ENCODE measurements at regions not wholly inside any gene's neighbourhood (a gene's known extent, or its start where the extent isn't known, plus 50 kb on each side); places are given as distances from the start of the nearest gene placed in this dataset.

DNA sequence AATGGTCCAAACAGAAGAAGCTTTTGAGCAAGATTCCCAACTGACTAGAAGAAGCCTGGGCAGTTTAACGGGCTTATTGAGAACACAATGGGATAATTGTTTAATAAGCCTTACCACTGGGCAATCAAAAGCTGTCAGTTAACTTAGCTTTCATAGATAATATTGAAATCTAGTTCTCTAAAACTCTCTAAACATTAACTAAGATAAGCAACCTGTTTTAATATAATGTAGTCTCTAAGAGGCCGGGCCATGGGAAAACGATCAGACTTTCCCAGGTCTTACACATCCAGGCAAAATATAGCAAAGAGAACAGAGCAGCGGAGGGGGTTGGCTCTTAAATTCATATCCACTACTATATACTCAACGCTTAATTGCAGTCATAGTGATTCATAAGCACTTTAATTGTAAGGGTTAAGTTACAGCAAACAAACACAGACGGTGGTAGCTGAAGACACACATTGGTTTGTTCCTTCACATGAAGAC, 128.0 kb upstream of the FAM83B start:
- peak overlapping the region; percentile 28 for H3K27ac ChIP-seq (ENCODE audit: low read length)
- no peaks in the 10 kb centered on the region for H3K4me1 ChIP-seq (ENCODE audit: control insufficient read depth in 1 of 2, insufficient read depth in 2 of 2, low read length in 2 of 2)
- H3K27me3 ChIP-seq (ENCODE audit: low read depth, low read length), result no peaks in the 10 kb centered on the region
- H3K9me3 ChIP-seq (ENCODE audit: control insufficient read depth in 1 of 2, low read length in 2 of 2), result no peaks in the 10 kb centered on the region
- peak overlapping the region in 1 of 2 donors; percentile 28 for H3K4me3 ChIP-seq (ENCODE audit: low read depth in 1 of 2, low read length in 2 of 2)
- no peaks in the 10 kb centered on the region for H3K36me3 ChIP-seq (ENCODE audit: control insufficient read depth in 1 of 2, insufficient read depth in 2 of 2, low read length in 2 of 2)

DNA sequence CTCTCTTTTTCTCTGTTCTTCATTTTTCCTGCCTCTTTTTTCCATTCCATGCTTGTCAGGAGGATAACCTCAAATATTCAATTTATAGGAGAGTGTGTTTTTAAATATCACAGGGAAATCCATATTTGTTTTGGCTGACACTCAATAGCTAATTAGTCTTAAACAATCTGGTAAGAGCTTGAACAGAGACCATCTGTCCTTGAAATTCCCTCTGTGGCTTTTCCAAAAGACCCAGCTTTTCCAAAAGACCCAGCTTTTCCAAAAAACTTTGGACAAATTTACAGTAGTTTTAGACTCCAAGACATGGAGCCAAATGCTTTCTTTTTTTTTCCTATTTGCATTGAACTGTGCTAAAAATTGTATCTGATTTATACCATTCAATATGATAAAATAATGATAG, 127.4 kb upstream of the FAM83B start:
- no peaks in the 10 kb centered on the region for H3K4me1 ChIP-seq (ENCODE audit: control insufficient read depth in 1 of 2, insufficient read depth in 2 of 2, low read length in 2 of 2)
- H3K27ac ChIP-seq (ENCODE audit: low read length), result peak overlapping the region; percentile 28
- no peaks in the 10 kb centered on the region for H3K36me3 ChIP-seq (ENCODE audit: control insufficient read depth in 1 of 2, insufficient read depth in 2 of 2, low read length in 2 of 2)
- no peak overlapping the region for H3K4me3 ChIP-seq (ENCODE audit: low read depth in 1 of 2, low read length in 2 of 2)
- no peaks in the 10 kb centered on the region for H3K27me3 ChIP-seq (ENCODE audit: low read depth, low read length)
- H3K9me3 ChIP-seq (ENCODE audit: control insufficient read depth in 1 of 2, low read length in 2 of 2), result no peaks in the 10 kb centered on the region

DNA sequence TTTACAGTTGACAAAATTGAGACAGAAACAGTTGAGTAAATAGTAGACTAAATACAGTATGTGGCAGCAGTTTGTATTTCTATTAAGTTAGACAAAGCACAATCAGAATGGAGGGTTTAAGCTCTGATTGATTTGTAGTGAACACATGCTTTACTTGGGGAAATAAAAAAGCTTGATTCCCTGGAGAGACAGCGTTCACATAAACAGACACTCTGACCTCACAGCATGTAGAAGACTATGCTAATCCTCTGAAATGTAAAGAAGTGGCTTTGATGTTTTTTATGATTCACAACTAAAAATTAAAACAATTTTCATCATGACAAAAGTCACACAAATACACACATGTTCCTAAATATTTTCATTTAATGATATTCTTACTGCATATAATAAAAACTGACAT, 126.9 kb upstream of the FAM83B start:
- Histone ChIP-seq H3K4me3 (ENCODE audit: low read depth in 1 of 2, low read length in 2 of 2) (no peak overlapping the region), H3K27ac (ENCODE audit: low read length) (no peak overlapping the region), H3K4me1 (ENCODE audit: control insufficient read depth in 1 of 2, insufficient read depth in 2 of 2, low read length in 2 of 2) (no peaks in the 10 kb centered on the region), H3K9me3 (ENCODE audit: control insufficient read depth in 1 of 2, low read length in 2 of 2) (no peaks in the 10 kb centered on the region), H3K27me3 (ENCODE audit: low read depth, low read length) (no peaks in the 10 kb centered on the region), H3K36me3 (ENCODE audit: control insufficient read depth in 1 of 2, insufficient read depth in 2 of 2, low read length in 2 of 2) (no peaks in the 10 kb centered on the region)

DNA sequence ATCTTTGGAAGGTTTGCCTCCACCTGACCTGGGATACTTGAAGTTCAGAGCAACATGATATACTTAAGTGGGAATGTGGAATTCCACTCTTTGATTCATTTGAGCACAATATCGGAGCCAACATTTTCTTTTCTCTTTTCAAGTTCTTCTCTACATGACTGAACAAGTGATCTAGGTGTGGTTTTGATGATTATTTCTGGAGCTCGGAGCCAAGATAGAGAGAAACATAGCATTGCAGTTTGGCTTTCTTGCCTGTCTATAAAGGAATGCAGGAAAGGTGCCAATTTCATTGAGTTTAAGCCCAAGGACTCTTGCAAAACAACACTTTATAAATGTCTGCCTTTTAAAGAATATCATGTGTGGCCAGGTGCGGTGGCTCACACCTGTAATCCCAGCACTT, 124.2 kb upstream of the FAM83B start:
- H3K4me3 ChIP-seq (ENCODE audit: low read depth in 1 of 2, low read length in 2 of 2), result no peak overlapping the region

DNA sequence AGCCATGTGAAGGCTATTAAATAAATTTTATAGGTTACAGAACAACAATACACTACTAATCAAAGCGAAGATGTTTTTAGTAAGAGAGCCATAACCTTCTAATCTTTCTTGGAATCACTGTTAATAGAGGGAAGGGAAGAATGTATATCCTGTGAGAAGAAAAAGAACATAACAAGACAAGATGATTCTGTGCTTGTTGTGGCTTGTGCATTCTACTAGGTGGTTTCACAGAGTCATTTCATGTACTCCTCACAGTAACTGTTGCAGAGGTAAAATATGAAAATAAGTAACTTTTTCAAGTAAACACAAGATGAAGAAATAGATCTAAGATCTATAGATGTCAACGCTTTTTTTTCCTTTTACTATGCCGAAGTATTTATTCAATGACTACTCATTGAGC, 116.9 kb upstream of the FAM83B start:
- H3K27me3 ChIP-seq (ENCODE audit: low read depth, low read length), result no peaks in the 10 kb centered on the region
- H3K4me1 ChIP-seq (ENCODE audit: control insufficient read depth in 1 of 2, insufficient read depth in 2 of 2, low read length in 2 of 2), result no peaks in the 10 kb centered on the region
- no peaks in the 10 kb centered on the region for H3K9me3 ChIP-seq (ENCODE audit: control insufficient read depth in 1 of 2, low read length in 2 of 2)
- no peaks in the 10 kb centered on the region for H3K36me3 ChIP-seq (ENCODE audit: control insufficient read depth in 1 of 2, insufficient read depth in 2 of 2, low read length in 2 of 2)
- H3K4me3 ChIP-seq (ENCODE audit: low read depth in 1 of 2, low read length in 2 of 2), result no peak overlapping the region
- H3K27ac ChIP-seq (ENCODE audit: low read length), result no peak overlapping the region

More for the DNA sequence above, 124.2 kb upstream of the FAM83B start:
- Histone ChIP-seq H3K36me3 (ENCODE audit: control insufficient read depth in 1 of 2, insufficient read depth in 2 of 2, low read length in 2 of 2) (no peaks in the 10 kb centered on the region), H3K27me3 (ENCODE audit: low read depth, low read length) (no peaks in the 10 kb centered on the region), H3K4me1 (ENCODE audit: control insufficient read depth in 1 of 2, insufficient read depth in 2 of 2, low read length in 2 of 2) (no peaks in the 10 kb centered on the region), H3K27ac (ENCODE audit: low read length) (no peak overlapping the region), H3K9me3 (ENCODE audit: control insufficient read depth in 1 of 2, low read length in 2 of 2) (no peaks in the 10 kb centered on the region)

DNA sequence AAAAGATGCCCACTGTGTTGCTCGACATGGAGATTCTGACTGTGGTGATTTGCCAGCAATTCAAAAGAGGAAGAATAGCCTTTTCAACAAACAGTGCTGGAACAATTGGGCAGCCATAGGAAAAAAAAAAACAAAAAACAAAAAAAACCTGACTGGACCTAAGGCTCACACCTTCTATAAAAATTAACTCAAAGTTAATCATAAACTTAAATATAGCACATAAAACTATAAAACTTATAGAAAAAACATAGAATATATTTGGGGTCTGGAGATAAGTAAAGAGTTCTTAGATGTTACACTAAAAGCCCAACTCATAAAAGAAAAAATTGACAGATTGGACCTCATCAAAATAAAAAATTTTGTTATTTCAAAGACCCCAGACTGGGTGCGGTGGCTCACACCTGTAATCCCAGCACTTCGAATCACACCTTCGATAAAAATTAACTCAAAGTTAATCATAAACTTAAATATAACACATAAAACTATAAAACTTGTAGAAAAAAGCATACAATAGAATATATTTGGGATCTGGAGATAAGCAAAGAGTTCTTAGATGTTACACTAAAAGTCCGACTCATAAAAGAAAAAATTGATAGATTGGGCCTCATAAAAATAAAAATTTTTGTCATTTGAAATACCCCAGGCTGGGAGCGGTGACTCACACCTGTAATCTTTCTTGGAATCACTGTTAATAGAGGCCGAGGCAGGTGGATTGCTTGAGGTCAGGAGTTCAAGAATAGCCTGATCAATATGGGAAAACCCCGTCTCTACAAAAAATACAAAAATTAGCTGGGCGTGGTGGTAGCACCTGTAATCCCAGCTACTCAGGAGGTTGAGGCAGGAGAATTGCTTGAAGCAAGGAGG, 115.6 kb upstream of the FAM83B start:
- H3K27ac ChIP-seq (ENCODE audit: low read length), result no peak overlapping the region
- no peaks in the 10 kb centered on the region for H3K4me1 ChIP-seq (ENCODE audit: control insufficient read depth in 1 of 2, insufficient read depth in 2 of 2, low read length in 2 of 2)
- no peaks in the 10 kb centered on the region for H3K27me3 ChIP-seq (ENCODE audit: low read depth, low read length)
- H3K4me3 ChIP-seq (ENCODE audit: low read depth in 1 of 2, low read length in 2 of 2), result no peak overlapping the region
- peaks cover 0 to 4% of the 10 kb centered on the region in 2 donors for H3K9me3 ChIP-seq (ENCODE audit: control insufficient read depth in 1 of 2, low read length in 2 of 2)
- H3K36me3 ChIP-seq (ENCODE audit: control insufficient read depth in 1 of 2, insufficient read depth in 2 of 2, low read length in 2 of 2), result no peaks in the 10 kb centered on the region

DNA sequence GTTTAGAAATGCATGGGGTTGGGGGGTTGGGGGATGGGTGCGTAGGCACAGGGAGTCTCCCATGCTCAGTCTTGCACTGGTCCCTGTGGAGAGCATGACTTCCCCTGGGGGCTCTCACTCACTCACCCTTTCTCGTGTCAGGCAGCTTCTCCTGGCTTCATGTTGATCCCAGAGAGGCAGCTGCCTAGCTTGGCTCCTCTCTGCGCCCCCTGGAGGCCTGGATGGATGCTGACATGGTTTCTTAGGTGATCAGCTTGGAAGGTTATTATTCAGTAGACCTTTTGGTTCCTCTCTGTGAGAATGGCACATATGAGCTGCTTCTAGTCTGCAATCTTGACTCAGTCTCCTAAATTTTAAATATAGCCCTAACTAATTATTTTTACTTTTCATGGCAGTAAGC, 109.3 kb upstream of the FAM83B start:
- H3K27me3 ChIP-seq (ENCODE audit: low read depth, low read length), result no peaks in the 10 kb centered on the region
- H3K27ac ChIP-seq (ENCODE audit: low read length), result no peak overlapping the region
- H3K36me3 ChIP-seq (ENCODE audit: control insufficient read depth in 1 of 2, insufficient read depth in 2 of 2, low read length in 2 of 2), result no peaks in the 10 kb centered on the region

DNA sequence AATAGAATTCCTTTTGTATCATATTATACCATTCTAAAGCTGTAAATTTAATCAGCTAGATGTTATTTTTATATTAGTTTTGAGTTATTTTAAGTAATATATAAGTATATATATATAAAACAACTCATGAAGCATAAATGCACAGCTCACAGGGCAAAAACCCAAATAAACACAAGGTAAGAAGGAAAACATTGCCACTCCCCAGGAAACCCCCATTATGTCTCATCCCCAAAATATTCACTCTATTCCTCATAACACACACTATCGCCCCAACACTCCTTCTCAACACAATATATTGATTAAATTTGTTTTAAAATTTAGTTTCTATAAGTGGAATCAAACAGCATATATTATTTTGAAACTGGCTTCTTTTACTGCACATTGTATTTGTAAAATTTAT, 98.6 kb upstream of the FAM83B start:
- no peaks in the 10 kb centered on the region for H3K27me3 ChIP-seq (ENCODE audit: low read depth, low read length)
- no peaks in the 10 kb centered on the region for H3K36me3 ChIP-seq (ENCODE audit: control insufficient read depth in 1 of 2, insufficient read depth in 2 of 2, low read length in 2 of 2)
- peaks cover 2 to 6% of the 10 kb centered on the region in 2 donors for H3K9me3 ChIP-seq (ENCODE audit: control insufficient read depth in 1 of 2, low read length in 2 of 2)
- no peaks in the 10 kb centered on the region for H3K4me1 ChIP-seq (ENCODE audit: control insufficient read depth in 1 of 2, insufficient read depth in 2 of 2, low read length in 2 of 2)
- no peak overlapping the region for H3K4me3 ChIP-seq (ENCODE audit: low read depth in 1 of 2, low read length in 2 of 2)
- no peak overlapping the region for H3K27ac ChIP-seq (ENCODE audit: low read length)

More for the DNA sequence above, 109.3 kb upstream of the FAM83B start:
- H3K4me1 ChIP-seq (ENCODE audit: control insufficient read depth in 1 of 2, insufficient read depth in 2 of 2, low read length in 2 of 2), result no peaks in the 10 kb centered on the region
- H3K9me3 ChIP-seq (ENCODE audit: control insufficient read depth in 1 of 2, low read length in 2 of 2), result peaks cover 0 to 13% of the 10 kb centered on the region in 2 donors
- no peak overlapping the region for H3K4me3 ChIP-seq (ENCODE audit: low read depth in 1 of 2, low read length in 2 of 2)

DNA sequence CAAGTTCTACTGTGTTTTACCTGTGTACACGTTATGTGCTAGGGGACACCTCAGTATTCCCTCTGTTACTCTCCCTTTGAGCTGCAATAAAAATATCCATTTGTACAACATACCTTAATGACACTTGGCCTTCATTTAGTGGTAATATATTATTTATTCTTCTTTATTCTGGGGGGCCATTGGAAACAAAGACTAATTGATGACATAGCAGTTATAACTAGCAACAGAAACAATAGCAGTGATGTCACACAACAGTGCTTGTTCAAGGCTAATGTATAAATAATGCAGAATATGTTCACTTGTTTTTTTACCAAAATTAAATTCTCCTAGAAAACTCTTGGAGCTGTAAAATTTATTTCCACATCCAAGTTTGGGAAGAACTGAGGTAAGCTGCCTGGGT, 92.2 kb upstream of the FAM83B start:
- Histone ChIP-seq H3K4me3 (ENCODE audit: low read depth in 1 of 2, low read length in 2 of 2) (no peak overlapping the region), H3K9me3 (ENCODE audit: control insufficient read depth in 1 of 2, low read length in 2 of 2) (no peaks in the 10 kb centered on the region), H3K27me3 (ENCODE audit: low read depth, low read length) (no peaks in the 10 kb centered on the region), H3K36me3 (ENCODE audit: control insufficient read depth in 1 of 2, insufficient read depth in 2 of 2, low read length in 2 of 2) (no peaks in the 10 kb centered on the region), H3K4me1 (ENCODE audit: control insufficient read depth in 1 of 2, insufficient read depth in 2 of 2, low read length in 2 of 2) (no peaks in the 10 kb centered on the region), H3K27ac (ENCODE audit: low read length) (no peak overlapping the region)

DNA sequence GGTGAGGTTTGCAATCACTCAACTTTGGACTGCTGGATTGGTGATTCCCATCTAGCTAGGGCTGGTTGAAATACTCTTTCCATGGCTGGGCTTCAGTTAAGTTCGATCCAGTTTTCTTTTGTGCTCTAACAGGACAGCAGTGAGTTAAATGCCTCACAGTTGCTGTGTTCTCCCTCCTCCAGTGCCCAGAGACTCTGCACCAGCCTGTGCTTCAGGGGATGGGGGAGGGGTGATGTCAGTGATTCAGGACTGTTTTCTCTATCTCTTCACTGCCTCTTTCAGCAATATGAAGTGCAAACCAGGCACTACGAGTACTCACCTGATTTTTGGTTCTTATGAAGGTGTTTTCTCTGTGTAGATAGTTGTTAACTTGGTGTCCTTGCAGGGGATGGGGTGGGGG, 88.2 kb upstream of the FAM83B start:
- H3K4me1 ChIP-seq (ENCODE audit: control insufficient read depth in 1 of 2, insufficient read depth in 2 of 2, low read length in 2 of 2), result no peaks in the 10 kb centered on the region

DNA sequence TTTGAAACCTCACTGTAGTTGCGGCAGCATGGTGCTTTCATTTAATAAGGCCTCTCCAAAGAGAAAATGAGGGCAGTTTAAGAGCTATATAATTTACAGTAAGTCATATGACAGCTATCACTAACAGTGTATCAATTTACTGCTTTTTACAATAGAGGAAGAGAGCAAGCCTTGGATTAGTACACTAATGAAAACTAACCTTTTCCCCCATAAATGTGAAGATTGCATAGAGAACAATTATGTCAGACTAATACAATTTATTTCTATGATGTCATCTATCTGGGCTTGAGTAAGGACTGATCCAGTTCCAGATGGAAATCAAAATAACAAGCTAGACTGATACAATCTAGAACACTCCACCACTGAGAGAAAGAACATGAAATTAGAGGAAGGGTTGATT, 78.1 kb upstream of the FAM83B start:
- no peaks in the 10 kb centered on the region for H3K9me3 ChIP-seq (ENCODE audit: control insufficient read depth in 1 of 2, low read length in 2 of 2)
- no peaks in the 10 kb centered on the region for H3K36me3 ChIP-seq (ENCODE audit: control insufficient read depth in 1 of 2, insufficient read depth in 2 of 2, low read length in 2 of 2)
- H3K4me3 ChIP-seq (ENCODE audit: low read depth in 1 of 2, low read length in 2 of 2), result no peak overlapping the region
- H3K27me3 ChIP-seq (ENCODE audit: low read depth, low read length), result no peaks in the 10 kb centered on the region
- no peaks in the 10 kb centered on the region for H3K4me1 ChIP-seq (ENCODE audit: control insufficient read depth in 1 of 2, insufficient read depth in 2 of 2, low read length in 2 of 2)
- H3K27ac ChIP-seq (ENCODE audit: low read length), result no peak overlapping the region

More for the DNA sequence above, 88.2 kb upstream of the FAM83B start:
- H3K27me3 ChIP-seq (ENCODE audit: low read depth, low read length), result no peaks in the 10 kb centered on the region
- no peak overlapping the region for H3K4me3 ChIP-seq (ENCODE audit: low read depth in 1 of 2, low read length in 2 of 2)
- H3K36me3 ChIP-seq (ENCODE audit: control insufficient read depth in 1 of 2, insufficient read depth in 2 of 2, low read length in 2 of 2), result no peaks in the 10 kb centered on the region
- H3K27ac ChIP-seq (ENCODE audit: low read length), result no peak overlapping the region
- H3K9me3 ChIP-seq (ENCODE audit: control insufficient read depth in 1 of 2, low read length in 2 of 2), result no peaks in the 10 kb centered on the region

DNA sequence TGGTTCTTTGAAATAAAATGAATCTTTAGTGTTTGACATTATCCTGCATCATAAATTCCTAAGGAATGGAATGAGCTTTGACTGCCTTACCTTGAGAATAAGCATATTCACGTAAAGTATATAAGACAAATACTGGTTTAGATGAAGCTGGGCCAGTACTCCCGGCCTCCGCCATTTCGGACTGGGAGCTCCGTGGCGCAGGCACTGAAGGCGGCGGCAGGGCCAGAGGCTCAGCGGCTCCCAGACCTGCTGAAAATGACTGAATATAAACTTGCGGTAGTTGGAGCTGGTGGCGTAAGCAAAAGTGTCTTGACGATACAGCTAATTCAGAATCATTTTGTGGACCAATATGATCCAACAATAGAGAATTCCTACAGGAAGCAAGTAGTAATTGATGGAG, 76.2 kb upstream of the FAM83B start:
- no peaks in the 10 kb centered on the region for H3K9me3 ChIP-seq (ENCODE audit: control insufficient read depth in 1 of 2, low read length in 2 of 2)
- no peak overlapping the region for H3K4me3 ChIP-seq (ENCODE audit: low read depth in 1 of 2, low read length in 2 of 2)
- no peak overlapping the region for H3K27ac ChIP-seq (ENCODE audit: low read length)
- H3K4me1 ChIP-seq (ENCODE audit: control insufficient read depth in 1 of 2, insufficient read depth in 2 of 2, low read length in 2 of 2), result no peaks in the 10 kb centered on the region
- no peaks in the 10 kb centered on the region for H3K27me3 ChIP-seq (ENCODE audit: low read depth, low read length)
- H3K36me3 ChIP-seq (ENCODE audit: control insufficient read depth in 1 of 2, insufficient read depth in 2 of 2, low read length in 2 of 2), result no peaks in the 10 kb centered on the region

Measured in muscle layer of duodenum (tissue), 2 donors.